ENCODE measurements at regions not wholly inside any gene's neighbourhood (a gene's known extent, or its start where the extent isn't known, plus 50 kb on each side); places are given as distances from the start of the nearest gene placed in this dataset.

- ChIA-PET POLR2A (no interaction called here), CTCF (no interaction called here)
- TF ChIP-seq CTCF (IDR thresholded peaks at IDR 0.05; ENCODE audit: low read depth, low read length): no peak
- Histone ChIP-seq H3K4me3 (ENCODE audit: low read depth, low read length) (no peak overlapping the region), H3K27ac (ENCODE audit: low read depth, low read length) (no peak overlapping the region), H3K27me3 (ENCODE audit: control insufficient read depth, insufficient read depth, low read length) (no peaks in the 10 kb centered on the region), H3K9me3 (ENCODE audit: control insufficient read depth, insufficient read depth, low read length) (no peaks in the 10 kb centered on the region)
- DNase-seq (ENCODE audit: low read depth, low spot score): no peak
These were observed 141.8 kb downstream of the RNF152 start for GRCh38 chr18:61750840-61751668.

DNA sequence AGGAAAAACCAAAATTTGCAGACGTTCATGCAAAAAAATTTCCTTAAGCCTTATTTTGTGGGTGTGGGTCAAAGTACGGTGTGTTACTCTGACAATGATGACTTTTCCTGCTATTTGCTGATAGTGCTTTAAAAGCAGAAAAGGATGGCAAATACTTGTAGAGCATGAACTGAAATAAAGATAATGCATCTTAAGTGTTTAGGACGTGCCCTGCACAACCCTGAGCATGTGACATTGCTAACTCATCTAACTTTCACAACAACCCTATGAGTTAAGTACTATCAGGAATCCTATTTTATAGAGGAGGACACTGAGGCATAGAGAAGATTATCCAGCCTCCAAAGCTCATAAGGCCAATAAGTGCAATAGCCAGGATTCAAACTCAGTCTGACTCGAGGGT lies 143.3 kb downstream of the RNF152 start:
- no peaks in the 10 kb centered on the region for H3K27me3 ChIP-seq (ENCODE audit: control insufficient read depth, insufficient read depth, low read length)
- CTCF ChIA-PET: no interaction called here
- H3K9me3 ChIP-seq (ENCODE audit: control insufficient read depth, insufficient read depth, low read length): no peaks in the 10 kb centered on the region
- DNase-seq (ENCODE audit: low read depth, low spot score): no peak
- TF ChIP-seq CTCF (IDR thresholded peaks at IDR 0.05; ENCODE audit: low read depth, low read length): no peak
- no peak overlapping the region for H3K27ac ChIP-seq (ENCODE audit: low read depth, low read length)
- H3K4me3 ChIP-seq (ENCODE audit: low read depth, low read length): no peak overlapping the region
- POLR2A ChIA-PET: no interaction called here

- DNase-seq (ENCODE audit: low read depth, low spot score): no peak
- POLR2A ChIA-PET: no interaction called here
- TF ChIP-seq CTCF (IDR thresholded peaks at IDR 0.05; ENCODE audit: low read depth, low read length): no peak
- Histone ChIP-seq H3K27me3 (ENCODE audit: control insufficient read depth, insufficient read depth, low read length) (no peaks in the 10 kb centered on the region), H3K4me3 (ENCODE audit: low read depth, low read length) (no peak overlapping the region), H3K27ac (ENCODE audit: low read depth, low read length) (no peak overlapping the region), H3K9me3 (ENCODE audit: control insufficient read depth, insufficient read depth, low read length) (no peaks in the 10 kb centered on the region)
- CTCF ChIA-PET: no interaction called here
These were observed 143.8 kb downstream of the RNF152 start for GRCh38 chr18:61749031-61749430.

DNA sequence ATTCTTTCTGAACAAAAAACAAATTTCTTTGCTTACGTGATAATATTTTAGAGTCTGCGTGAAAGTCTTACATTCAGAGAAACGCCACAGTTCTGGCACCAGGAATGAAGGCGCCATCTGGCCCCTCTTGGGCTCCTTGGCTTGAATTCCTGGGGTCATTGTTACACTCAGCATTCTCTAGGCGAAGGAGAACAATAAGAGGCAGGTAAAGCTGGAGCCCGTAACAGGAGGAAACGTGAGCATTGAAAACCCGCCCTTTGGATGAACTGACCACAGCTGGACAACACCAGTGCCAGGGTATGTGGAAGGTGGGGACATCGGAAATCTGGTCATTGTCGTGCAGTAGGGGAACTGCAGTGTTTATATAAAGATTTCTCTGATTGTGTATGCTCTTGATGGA lies 144.8 kb downstream of the RNF152 start:
- H3K9me3 ChIP-seq (ENCODE audit: control insufficient read depth, insufficient read depth, low read length): no peaks in the 10 kb centered on the region; the same call in 1 of the 2 replicates
- H3K27me3 ChIP-seq (ENCODE audit: control insufficient read depth, insufficient read depth, low read length): no peaks in the 10 kb centered on the region
- ChIA-PET CTCF (interaction anchor here (1.0 kb wide), 1 partner anchor 166 kb away, joined by 4 read pairs; no protein-coding TSS in a partner anchor), POLR2A (no interaction called here)
- DNase-seq (ENCODE audit: low read depth, low spot score): no peak
- no peak for TF ChIP-seq CTCF (IDR thresholded peaks at IDR 0.05; ENCODE audit: low read depth, low read length)
- H3K4me3 ChIP-seq (ENCODE audit: low read depth, low read length): no peak overlapping the region
- H3K27ac ChIP-seq (ENCODE audit: low read depth, low read length): no peak overlapping the region

GRCh38 chr18:61743775-61744531 lies 148.9 kb downstream of the RNF152 start:
- DNase-seq (ENCODE audit: low read depth, low spot score): no peak
- CTCF ChIA-PET: no interaction called here
- no peak for TF ChIP-seq CTCF (IDR thresholded peaks at IDR 0.05; ENCODE audit: low read depth, low read length)
- Histone ChIP-seq H3K9me3 (ENCODE audit: control insufficient read depth, insufficient read depth, low read length) (no peaks in the 10 kb centered on the region; the same call in 1 of the 2 replicates), H3K27me3 (ENCODE audit: control insufficient read depth, insufficient read depth, low read length) (no peaks in the 10 kb centered on the region), H3K27ac (ENCODE audit: low read depth, low read length) (no peak overlapping the region), H3K4me3 (ENCODE audit: low read depth, low read length) (no peak overlapping the region)
- POLR2A ChIA-PET: no interaction called here

Data from AG04450 (cell line).